Peyer's patch (tissue), 4 donors: ENCODE measurements at regions not wholly inside any gene's neighbourhood (a gene's known extent, or its start where the extent isn't known, plus 50 kb on each side); places are given as distances from the start of the nearest gene placed in this dataset.

Experiments
- DNase-seq, 3 donors: peaks; one replicate each; pipeline ENCODE4 v3.0.0-alpha.2; 2017 to 2019
- H3K27ac ChIP-seq, 4 donors: fragments of 200-600 bp; sonication (generic); one replicate each; pipeline ENCODE4 v1.5.1; 2016 to 2019
- H3K27me3 ChIP-seq, 2 donors: fragments of 200-600 bp; sonication (generic); one replicate each; pipeline ENCODE4 v1.5.1; 2019
- H3K36me3 ChIP-seq, 3 donors: fragments of 200-600 bp; sonication (generic); one replicate each; pipeline ENCODE4 v1.5.1; 2016 to 2019
- H3K4me1 ChIP-seq, 4 donors: fragments of 200-600 bp; sonication (generic); one replicate each; pipeline ENCODE4 v1.5.1; 2016 to 2019
- H3K4me3 ChIP-seq, 4 donors: fragments of 200-600 bp; sonication (generic); 1 replicate in 3 of 4; 2 replicates in 1 of 4; pipeline ENCODE4 v1.5.1; 2016 to 2019; ENCODE audit warnings: mild to moderate bottlenecking in 1 of 4
- H3K9me3 ChIP-seq, 4 donors: fragments of 200-600 bp; sonication (generic); one replicate each; pipeline ENCODE4 v1.5.1; 2016 to 2019; ENCODE audit warnings: mild to moderate bottlenecking in 1 of 4
- POLR2A ChIP-seq, 2 donors: fragments of 450-650 bp; IDR thresholded peaks; one replicate each; pipeline ENCODE4 v1.5.1; 2017; ENCODE audit warnings: antibody characterized with exemption in 2 of 2, mild to moderate bottlenecking in 2 of 2, moderate library complexity in 2 of 2
- TF ChIP-seq, protein P1 (sequence below), 6 experiments: fragments of 450-650 bp in 4 of 6; fragments of 200-600 bp in 2 of 6; sonication (generic) in 1 of 6; IDR thresholded peaks; one replicate each; pipeline ENCODE4 v1.5.1; 2017 to 2019; ENCODE audit warnings: antibody characterized with exemption in 6 of 6, mild to moderate bottlenecking in 3 of 6, moderate library complexity in 1 of 6

DNA sequence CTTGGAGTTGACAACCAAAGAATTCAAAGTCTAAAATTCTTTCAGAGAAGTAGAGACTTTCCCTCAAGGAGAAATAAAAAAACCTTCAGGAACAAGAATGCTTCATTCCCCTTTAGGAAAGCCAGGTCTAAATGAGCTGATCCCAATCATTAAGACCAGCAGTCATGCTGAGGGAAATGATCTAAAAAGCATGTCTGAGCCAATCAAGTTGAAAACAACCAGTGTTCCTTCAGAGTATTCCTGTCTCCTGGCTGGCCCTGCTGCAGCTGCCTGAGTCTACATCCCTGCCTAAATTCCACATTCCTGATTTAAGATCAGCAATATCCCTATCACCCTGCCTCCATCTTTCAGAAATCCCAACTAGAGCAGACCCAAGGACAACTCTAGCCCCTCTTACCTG is 244.5 kb downstream of the PLK2 start:
- H3K4me3 ChIP-seq: no peak overlapping the region
- no peaks in the 10 kb centered on the region for H3K4me1 ChIP-seq
- H3K36me3 ChIP-seq: no peaks in the 10 kb centered on the region
- DNase-seq: no peak
- H3K9me3 ChIP-seq: no peaks in the 10 kb centered on the region
- no peak overlapping the region for H3K27ac ChIP-seq
- TF ChIP-seq, protein P1, sequence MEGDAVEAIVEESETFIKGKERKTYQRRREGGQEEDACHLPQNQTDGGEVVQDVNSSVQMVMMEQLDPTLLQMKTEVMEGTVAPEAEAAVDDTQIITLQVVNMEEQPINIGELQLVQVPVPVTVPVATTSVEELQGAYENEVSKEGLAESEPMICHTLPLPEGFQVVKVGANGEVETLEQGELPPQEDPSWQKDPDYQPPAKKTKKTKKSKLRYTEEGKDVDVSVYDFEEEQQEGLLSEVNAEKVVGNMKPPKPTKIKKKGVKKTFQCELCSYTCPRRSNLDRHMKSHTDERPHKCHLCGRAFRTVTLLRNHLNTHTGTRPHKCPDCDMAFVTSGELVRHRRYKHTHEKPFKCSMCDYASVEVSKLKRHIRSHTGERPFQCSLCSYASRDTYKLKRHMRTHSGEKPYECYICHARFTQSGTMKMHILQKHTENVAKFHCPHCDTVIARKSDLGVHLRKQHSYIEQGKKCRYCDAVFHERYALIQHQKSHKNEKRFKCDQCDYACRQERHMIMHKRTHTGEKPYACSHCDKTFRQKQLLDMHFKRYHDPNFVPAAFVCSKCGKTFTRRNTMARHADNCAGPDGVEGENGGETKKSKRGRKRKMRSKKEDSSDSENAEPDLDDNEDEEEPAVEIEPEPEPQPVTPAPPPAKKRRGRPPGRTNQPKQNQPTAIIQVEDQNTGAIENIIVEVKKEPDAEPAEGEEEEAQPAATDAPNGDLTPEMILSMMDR (IDR thresholded peaks at IDR 0.05): no peak
- no peak for TF ChIP-seq POLR2A (IDR thresholded peaks at IDR 0.05)
- H3K27me3 ChIP-seq: no peaks in the 10 kb centered on the region

- Histone ChIP-seq H3K27me3 (no peaks in the 10 kb centered on the region), H3K9me3 (no peaks in the 10 kb centered on the region), H3K4me1 (no peaks in the 10 kb centered on the region), H3K36me3 (no peaks in the 10 kb centered on the region), H3K4me3 (no peak overlapping the region), H3K27ac (no peak overlapping the region)
- no peak for DNase-seq
- TF ChIP-seq POLR2A (IDR thresholded peaks at IDR 0.05): no peak
- TF ChIP-seq, protein P1 (IDR thresholded peaks at IDR 0.05): no peak
Measured at GRCh38 chr5:58211441-58211840, 248.4 kb downstream of the PLK2 start.

- no peak overlapping the region for H3K4me3 ChIP-seq
- H3K27me3 ChIP-seq: no peaks in the 10 kb centered on the region
- H3K36me3 ChIP-seq: no peaks in the 10 kb centered on the region
- H3K27ac ChIP-seq: no peak overlapping the region
- no peaks in the 10 kb centered on the region for H3K4me1 ChIP-seq
- no peak for TF ChIP-seq POLR2A (IDR thresholded peaks at IDR 0.05)
- TF ChIP-seq, protein P1 (IDR thresholded peaks at IDR 0.05): no peak
- DNase-seq: no peak
- H3K9me3 ChIP-seq: no peaks in the 10 kb centered on the region
Measured at GRCh38 chr5:58208674-58209073, 251.2 kb downstream of the PLK2 start.

DNA sequence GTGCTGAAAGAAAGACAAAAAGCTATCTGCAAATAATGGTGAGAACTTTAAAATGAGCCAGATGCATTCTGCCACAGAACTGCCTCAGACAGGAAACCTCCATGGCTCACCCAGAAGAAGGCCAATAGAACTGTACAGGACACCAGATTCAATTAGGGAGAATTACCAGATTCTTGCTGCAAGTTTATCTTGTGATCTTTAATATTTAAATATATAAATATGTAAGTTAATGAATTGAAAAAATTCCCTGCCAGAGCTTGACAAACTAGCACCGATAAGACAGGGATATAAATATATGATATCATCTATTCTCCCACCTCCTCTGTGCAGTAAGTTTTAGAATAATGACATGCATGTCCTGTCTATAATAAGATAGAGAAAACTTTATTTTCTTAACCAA is 252.8 kb downstream of the PLK2 start:
- Histone ChIP-seq H3K4me1 (no peaks in the 10 kb centered on the region), H3K4me3 (no peak overlapping the region), H3K36me3 (no peaks in the 10 kb centered on the region), H3K27me3 (no peaks in the 10 kb centered on the region), H3K9me3 (no peaks in the 10 kb centered on the region), H3K27ac (no peak overlapping the region)
- no peak for DNase-seq
- TF ChIP-seq POLR2A (IDR thresholded peaks at IDR 0.05): no peak
- TF ChIP-seq, protein P1 (IDR thresholded peaks at IDR 0.05): no peak

DNA sequence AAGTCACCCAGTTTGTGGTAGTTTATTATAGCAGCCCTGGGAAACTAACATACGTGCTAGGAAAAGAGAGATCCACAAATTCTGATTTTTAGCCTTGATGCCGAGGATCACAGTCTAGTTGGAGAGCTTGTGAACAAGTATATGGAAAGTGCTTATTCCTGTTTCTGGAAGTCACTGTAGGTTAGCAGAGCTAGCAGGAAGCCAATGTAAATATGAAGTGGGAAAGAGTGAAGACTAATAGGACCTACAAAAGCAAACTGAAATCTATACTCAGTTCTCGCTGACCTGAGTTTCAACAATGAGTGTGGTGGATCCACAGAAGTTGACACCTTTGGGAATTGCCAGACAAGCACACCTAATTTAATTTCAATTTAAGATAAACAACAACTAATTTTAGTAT is 254.9 kb downstream of the PLK2 start:
- Histone ChIP-seq H3K9me3 (no peaks in the 10 kb centered on the region), H3K27ac (no peak overlapping the region), H3K4me3 (no peak overlapping the region), H3K4me1 (no peaks in the 10 kb centered on the region), H3K36me3 (no peaks in the 10 kb centered on the region), H3K27me3 (no peaks in the 10 kb centered on the region)
- DNase-seq: no peak
- no peak for TF ChIP-seq POLR2A (IDR thresholded peaks at IDR 0.05)
- TF ChIP-seq, protein P1 (IDR thresholded peaks at IDR 0.05): no peak

DNA sequence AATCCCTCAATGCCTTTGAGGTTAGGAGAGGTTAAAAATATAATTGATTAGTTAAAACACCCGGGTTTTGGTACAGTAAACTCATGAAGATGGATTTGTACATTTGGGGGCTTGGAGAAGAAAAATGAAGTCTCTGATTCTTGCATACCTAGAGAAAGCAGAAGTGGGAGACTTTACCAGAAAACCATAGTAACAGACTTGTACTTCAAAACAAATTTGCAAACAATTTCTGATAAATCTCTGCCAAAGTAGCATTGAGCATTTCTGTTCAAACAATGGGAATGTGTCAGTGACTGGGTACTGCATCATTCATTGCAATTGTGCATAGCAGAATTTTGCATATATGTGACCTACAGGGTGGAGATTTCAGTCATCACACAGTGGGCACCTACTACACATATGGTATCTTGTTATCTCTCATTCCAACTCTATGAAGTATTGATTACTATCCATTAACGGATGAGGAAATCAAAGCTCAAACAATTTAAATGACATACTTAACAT is 256.9 kb downstream of the PLK2 start:
- DNase-seq: no peak
- Histone ChIP-seq H3K27ac (no peak overlapping the region), H3K36me3 (no peaks in the 10 kb centered on the region), H3K27me3 (no peaks in the 10 kb centered on the region), H3K9me3 (no peaks in the 10 kb centered on the region), H3K4me3 (no peak overlapping the region), H3K4me1 (no peaks in the 10 kb centered on the region)
- no peak for TF ChIP-seq POLR2A (IDR thresholded peaks at IDR 0.05)
- TF ChIP-seq, protein P1 (IDR thresholded peaks at IDR 0.05): no peak
